DOHH2 (cell line): ENCODE measurements at regions not wholly inside any gene's neighbourhood (a gene's known extent, or its start where the extent isn't known, plus 50 kb on each side); places are given as distances from the start of the nearest gene placed in this dataset.

Experiments used
- H3F3A ChIP-seq: fragments of 200-600 bp; sonication (generic), shearing (Covaris generic); 2 replicates; pipeline ENCODE4 v1.6.0; 2016; ENCODE audit warnings: antibody characterized with exemption, mild to moderate bottlenecking; ENCODE audit not compliant: control insufficient read depth, insufficient read depth
- H3K27ac ChIP-seq: fragments of 200-600 bp; sonication (generic); 2 replicates; pipeline ENCODE4 v1.5.1; 2014; ENCODE audit warnings: low read depth, mild to moderate bottlenecking, low read length, moderate library complexity
- H3K27me3 ChIP-seq: fragments of 200-600 bp; sonication (generic); 2 replicates; pipeline ENCODE4 v1.6.1; 2014; ENCODE audit warnings: mild to moderate bottlenecking, low read length, mixed read lengths; ENCODE audit not compliant: control insufficient read depth
- H3K36me3 ChIP-seq: fragments of 200-600 bp; sonication (generic); 2 replicates; pipeline ENCODE4 v1.6.1; 2014; ENCODE audit warnings: mild to moderate bottlenecking, low read length, moderate library complexity, mixed read lengths; ENCODE audit not compliant: control insufficient read depth
- H3K4me1 ChIP-seq: fragments of 200-600 bp; sonication (generic); 2 replicates; pipeline ENCODE4 v1.6.1; 2014; ENCODE audit warnings: mild to moderate bottlenecking, low read length, mixed read lengths; ENCODE audit not compliant: control insufficient read depth
- H3K4me2 ChIP-seq: fragments of 200-600 bp; sonication (generic); 2 replicates; pipeline ENCODE4 v1.6.0; 2014; ENCODE audit warnings: mild to moderate bottlenecking, low read length, moderate library complexity
- H3K4me3 ChIP-seq: fragments of 200-600 bp; sonication (generic); 2 replicates; pipeline ENCODE4 v1.5.1; 2014; ENCODE audit warnings: mild to moderate bottlenecking, low read length, mixed read lengths
- H3K79me2 ChIP-seq: fragments of 200-600 bp; sonication (generic); 2 replicates; pipeline ENCODE4 v1.6.1; 2014; ENCODE audit warnings: mild to moderate bottlenecking, low read length, mixed read lengths; ENCODE audit not compliant: control insufficient read depth
- H3K9me2 ChIP-seq: fragments of 200-600 bp; sonication (generic); replicated peaks from 2 replicates; pipeline ENCODE4 v1.6.1; 2014; ENCODE audit warnings: mild to moderate bottlenecking, low read length, mixed read lengths; ENCODE audit not compliant: control insufficient read depth
- H3K9me3 ChIP-seq: fragments of 200-600 bp; sonication (generic); 2 replicates; pipeline ENCODE4 v1.6.1; 2014; ENCODE audit warnings: antibody characterized with exemption, low read length, mixed read lengths; ENCODE audit not compliant: control insufficient read depth, insufficient read depth
- H4K20me1 ChIP-seq: fragments of 200-600 bp; sonication (generic); 2 replicates; pipeline ENCODE4 v1.6.0; 2014; ENCODE audit warnings: low read depth, mild to moderate bottlenecking, antibody characterized with exemption, low read length, moderate library complexity; ENCODE audit not compliant: control insufficient read depth, insufficient read depth
- CTCF ChIP-seq: fragments of 200-600 bp; sonication (generic); IDR thresholded peaks from one replicate; pipeline ENCODE4 v1.5.1; 2014; ENCODE audit warnings: antibody characterized with exemption, mild to moderate bottlenecking, low read depth, low read length; ENCODE audit not compliant: poor library complexity, severe bottlenecking
- EZH2phosphoT487 ChIP-seq: fragments of 200-600 bp; sonication (generic); IDR thresholded peaks from 2 replicates; pipeline ENCODE4 v1.6.1; 2017; ENCODE audit warnings: borderline replicate concordance, mild to moderate bottlenecking, antibody characterized with exemption, low read length, moderate library complexity, mixed read lengths

- Histone ChIP-seq H3K4me2 (no peak overlapping the region), H3K79me2 (no peaks in the 10 kb centered on the region), H3K36me3 (no peaks in the 10 kb centered on the region), H3K4me1 (no peaks in the 10 kb centered on the region), H3K27ac (no peak overlapping the region), H3F3A (no peaks in the 10 kb centered on the region), H3K9me2 (no peaks in the 10 kb centered on the region), H3K4me3 (no peak overlapping the region), H3K9me3 (no peaks in the 10 kb centered on the region), H3K27me3 (no peaks in the 10 kb centered on the region), H4K20me1 (no peaks in the 10 kb centered on the region)
- TF ChIP-seq EZH2phosphoT487 (no peak), CTCF (no peak)
These were observed 297.5 kb upstream of the IRX3 start for GRCh38 chr16:54584121-54584520.

- H3K36me3 ChIP-seq, result no peaks in the 10 kb centered on the region
- no peaks in the 10 kb centered on the region for H3K4me1 ChIP-seq
- no peaks in the 10 kb centered on the region for H3K27me3 ChIP-seq
- H3K9me3 ChIP-seq, result no peaks in the 10 kb centered on the region
- H3K4me3 ChIP-seq, result no peak overlapping the region
- H3K27ac ChIP-seq, result no peak overlapping the region
- H3K79me2 ChIP-seq, result no peaks in the 10 kb centered on the region
- H3K4me2 ChIP-seq, result no peak overlapping the region
- no peaks in the 10 kb centered on the region for H3F3A ChIP-seq
- H3K9me2 ChIP-seq, result no peaks in the 10 kb centered on the region
- no peak for TF ChIP-seq CTCF
- TF ChIP-seq EZH2phosphoT487, result no peak
- H4K20me1 ChIP-seq, result no peaks in the 10 kb centered on the region
These were observed 296.2 kb upstream of the IRX3 start for GRCh38 chr16:54582631-54583250.

GRCh38 chr16:54579106-54579728 lies 292.6 kb upstream of the IRX3 start:
- no peak overlapping the region for H3K27ac ChIP-seq
- H3K9me3 ChIP-seq, result no peaks in the 10 kb centered on the region
- no peaks in the 10 kb centered on the region for H3K9me2 ChIP-seq
- TF ChIP-seq CTCF, result no peak
- TF ChIP-seq EZH2phosphoT487, result no peak
- H3K4me2 ChIP-seq, result no peak overlapping the region
- H4K20me1 ChIP-seq, result no peaks in the 10 kb centered on the region
- H3F3A ChIP-seq, result no peaks in the 10 kb centered on the region
- no peaks in the 10 kb centered on the region for H3K4me1 ChIP-seq
- H3K79me2 ChIP-seq, result no peaks in the 10 kb centered on the region
- no peak overlapping the region for H3K4me3 ChIP-seq
- no peaks in the 10 kb centered on the region for H3K27me3 ChIP-seq
- H3K36me3 ChIP-seq, result no peaks in the 10 kb centered on the region
